HEK293 (cell line): ENCODE measurements at regions not wholly inside any gene's neighbourhood (a gene's known extent, or its start where the extent isn't known, plus 50 kb on each side); places are given as distances from the start of the nearest gene placed in this dataset.

Experiments used
- CTCF ChIP-seq: fragments of 450-650 bp; formaldehyde crosslinking; IDR thresholded peaks from 2 replicates; pipeline ENCODE4 v1.5.1; 2016; ENCODE audit warnings: missing biosample characterization, missing genetic modification characterization
- GLI4 ChIP-seq: fragments of 450-650 bp; formaldehyde crosslinking; IDR thresholded peaks from 2 replicates; pipeline ENCODE4 v1.5.1; 2016; ENCODE audit warnings: missing biosample characterization, missing genetic modification characterization
- KLF1 ChIP-seq: fragments of 450-650 bp; formaldehyde crosslinking; IDR thresholded peaks from 2 replicates; pipeline ENCODE4 v1.5.1; 2016; ENCODE audit warnings: missing biosample characterization, missing genetic modification characterization
- SALL2 ChIP-seq: fragments of 450-650 bp; formaldehyde crosslinking; IDR thresholded peaks from 2 replicates; pipeline ENCODE4 v1.5.0; 2017; ENCODE audit warnings: missing biosample characterization, mild to moderate bottlenecking, missing genetic modification characterization, borderline replicate concordance
- ZBTB1 ChIP-seq: fragments of 450-650 bp; formaldehyde crosslinking; IDR thresholded peaks from 2 replicates; pipeline ENCODE4 v1.5.1; 2016; ENCODE audit warnings: missing biosample characterization, missing genetic modification characterization
- ZBTB8A ChIP-seq: fragments of 450-650 bp; formaldehyde crosslinking; IDR thresholded peaks from 2 replicates; pipeline ENCODE4 v1.5.1; 2016; ENCODE audit warnings: missing biosample characterization, missing genetic modification characterization
- ZNF114 ChIP-seq: fragments of 450-650 bp; formaldehyde crosslinking; IDR thresholded peaks from 2 replicates; pipeline ENCODE4 v1.5.0; 2017; ENCODE audit warnings: missing biosample characterization, missing genetic modification characterization
- ZNF211 ChIP-seq: fragments of 450-650 bp; formaldehyde crosslinking; IDR thresholded peaks from 2 replicates; pipeline ENCODE4 v1.5.1; 2016; ENCODE audit warnings: low read depth, missing biosample characterization, missing genetic modification characterization
- ZNF416 ChIP-seq: fragments of 450-650 bp; formaldehyde crosslinking; IDR thresholded peaks from 2 replicates; pipeline ENCODE4 v1.5.1; 2016; ENCODE audit warnings: missing biosample characterization, missing genetic modification characterization
- ZNF513 ChIP-seq: fragments of 450-650 bp; IDR thresholded peaks from 2 replicates; pipeline ENCODE4 v1.5.1; 2018; ENCODE audit warnings: missing biosample characterization, missing genetic modification characterization
- ZNF549 ChIP-seq: fragments of 450-650 bp; IDR thresholded peaks from 2 replicates; pipeline ENCODE4 v1.5.1; 2018; ENCODE audit warnings: missing biosample characterization, missing genetic modification characterization, mild to moderate bottlenecking, inconsistent platforms, moderate library complexity
- TF ChIP-seq, protein P1 (sequence below): fragments of 450-650 bp; formaldehyde crosslinking; optimal IDR thresholded peaks from 2 replicates; pipeline ENCODE3; 2016; ENCODE audit warnings: missing biosample characterization, mild to moderate bottlenecking, missing genetic modification characterization

DNA sequence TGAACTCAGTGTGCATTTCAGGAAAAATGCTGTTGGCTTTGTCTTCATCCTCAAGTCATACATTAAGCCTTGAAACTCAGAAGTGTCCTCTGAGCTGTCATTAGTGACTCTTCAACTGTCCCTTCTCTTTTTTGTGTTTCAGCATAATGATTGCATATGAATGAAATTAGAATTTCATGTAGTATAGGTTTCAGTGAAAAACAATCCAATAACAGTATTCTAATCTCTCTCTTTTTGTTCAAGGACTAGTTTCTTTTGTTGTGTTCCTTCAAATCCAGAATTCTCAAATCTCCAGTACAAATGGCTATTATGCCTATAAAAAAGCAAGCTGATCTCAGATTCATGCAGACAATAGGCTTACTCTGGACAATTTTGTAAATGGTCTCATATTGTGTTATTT is 133.5 kb downstream of the QPCT start:
- no peak for TF ChIP-seq GLI4 (tag by site-specific recombination)
- no peak for TF ChIP-seq ZBTB8A (tag by site-specific recombination)
- TF ChIP-seq, protein P1, sequence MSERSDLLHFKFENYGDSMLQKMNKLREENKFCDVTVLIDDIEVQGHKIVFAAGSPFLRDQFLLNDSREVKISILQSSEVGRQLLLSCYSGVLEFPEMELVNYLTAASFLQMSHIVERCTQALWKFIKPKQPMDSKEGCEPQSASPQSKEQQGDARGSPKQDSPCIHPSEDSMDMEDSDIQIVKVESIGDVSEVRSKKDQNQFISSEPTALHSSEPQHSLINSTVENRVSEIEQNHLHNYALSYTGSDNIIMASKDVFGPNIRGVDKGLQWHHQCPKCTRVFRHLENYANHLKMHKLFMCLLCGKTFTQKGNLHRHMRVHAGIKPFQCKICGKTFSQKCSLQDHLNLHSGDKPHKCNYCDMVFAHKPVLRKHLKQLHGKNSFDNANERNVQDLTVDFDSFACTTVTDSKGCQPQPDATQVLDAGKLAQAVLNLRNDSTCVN (tag by site-specific recombination), result no peak
- no peak for TF ChIP-seq CTCF (tag by site-specific recombination)
- TF ChIP-seq ZNF513 (tag by site-specific recombination), result no peak
- TF ChIP-seq ZNF416 (tag by site-specific recombination), result no peak
- no peak for TF ChIP-seq KLF1 (tag by site-specific recombination)
- no peak for TF ChIP-seq ZBTB1 (tag by site-specific recombination)
- no peak for TF ChIP-seq SALL2
- no peak for TF ChIP-seq ZNF549
- TF ChIP-seq ZNF114 (tag by site-specific recombination), result no peak
- no peak for TF ChIP-seq ZNF211 (tag by site-specific recombination)
